Jurkat, Clone E6-1 (cell line): ENCODE measurements at regions not wholly inside any gene's neighbourhood (a gene's known extent, or its start where the extent isn't known, plus 50 kb on each side); places are given as distances from the start of the nearest gene placed in this dataset.
"Not testable (repeated sequence)": the region's sequence is repeated elsewhere in the genome, so short reads cannot be mapped to it uniquely, and the experiment has no call there.

Experiments used
- DNase-seq: peaks from one replicate; pipeline ENCODE4 v3.0.0-alpha.2; 2011; ENCODE audit warnings: low read depth, low spot score
- H3K4me3 ChIP-seq: 2 replicates; pipeline ENCODE4 v1.5.1; 2011; ENCODE audit warnings: mild to moderate bottlenecking, low read length, control low read depth, moderate library complexity

GRCh38 chr5:164266571-164266970 is 761.2 kb downstream of the MAT2B start:
- DNase-seq: no peak
- no peak overlapping the region for H3K4me3 ChIP-seq

DNA sequence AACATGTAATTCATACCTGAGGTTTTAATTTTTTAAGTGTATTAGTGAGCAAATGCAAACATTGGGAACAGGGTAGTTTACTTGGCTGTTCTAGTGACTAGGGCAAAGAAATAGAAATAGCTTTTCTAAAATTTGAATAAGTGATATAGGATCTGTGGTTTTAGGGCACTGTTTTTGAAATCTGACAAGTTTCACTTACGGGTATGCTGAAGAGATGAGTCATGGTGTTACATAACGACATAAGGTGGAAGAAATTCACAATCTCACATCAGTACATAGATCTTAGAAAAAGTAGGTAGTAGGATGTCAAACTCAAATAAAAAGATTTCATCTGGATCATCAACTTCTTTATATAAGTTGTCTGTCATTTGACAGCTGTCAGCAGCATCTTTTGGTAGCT is 772.3 kb downstream of the MAT2B start:
- DNase-seq: no peak
- H3K4me3 ChIP-seq: no peak overlapping the region

GRCh38 chr5:164289526-164289925 is 784.1 kb downstream of the MAT2B start:
- H3K4me3 ChIP-seq: no peak overlapping the region
- DNase-seq: no peak

- DNase-seq: no peak
- no peak overlapping the region for H3K4me3 ChIP-seq
These were observed 791.2 kb downstream of the MAT2B start for GRCh38 chr5:164296603-164297080.

DNA sequence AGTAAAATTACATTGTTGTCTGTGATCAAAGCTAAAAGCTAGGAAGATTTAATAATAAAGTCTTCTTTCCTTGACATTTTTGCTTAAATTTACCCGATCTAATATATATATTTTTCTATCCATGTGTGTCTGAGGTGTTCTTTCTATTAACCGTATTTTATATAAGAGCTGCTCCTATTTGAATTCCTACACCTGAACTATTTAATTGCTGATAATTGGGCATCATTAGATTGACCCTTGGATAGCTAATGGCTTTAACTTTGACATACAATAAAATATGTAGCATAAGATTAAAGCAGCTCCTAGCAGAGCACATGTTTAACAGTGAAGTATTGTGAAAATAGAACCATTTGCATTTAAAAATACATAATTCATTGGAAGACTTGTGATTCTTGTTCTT is 792.7 kb downstream of the MAT2B start:
- H3K4me3 ChIP-seq: no peak overlapping the region
- DNase-seq: no peak

- no peak for DNase-seq
- H3K4me3 ChIP-seq: no peak overlapping the region
These were observed 794.9 kb downstream of the MAT2B start for GRCh38 chr5:164300295-164300694.

- no peak for DNase-seq
- no peak overlapping the region for H3K4me3 ChIP-seq
These were observed 795.7 kb downstream of the MAT2B start for GRCh38 chr5:164301136-164301535.

- DNase-seq: no peak
- no peak overlapping the region for H3K4me3 ChIP-seq
These were observed 796.3 kb downstream of the MAT2B start for GRCh38 chr5:164301708-164302107.

GRCh38 chr5:164302533-164303235 is 797.3 kb downstream of the MAT2B start:
- DNase-seq: no peak
- no peak overlapping the region for H3K4me3 ChIP-seq

DNA sequence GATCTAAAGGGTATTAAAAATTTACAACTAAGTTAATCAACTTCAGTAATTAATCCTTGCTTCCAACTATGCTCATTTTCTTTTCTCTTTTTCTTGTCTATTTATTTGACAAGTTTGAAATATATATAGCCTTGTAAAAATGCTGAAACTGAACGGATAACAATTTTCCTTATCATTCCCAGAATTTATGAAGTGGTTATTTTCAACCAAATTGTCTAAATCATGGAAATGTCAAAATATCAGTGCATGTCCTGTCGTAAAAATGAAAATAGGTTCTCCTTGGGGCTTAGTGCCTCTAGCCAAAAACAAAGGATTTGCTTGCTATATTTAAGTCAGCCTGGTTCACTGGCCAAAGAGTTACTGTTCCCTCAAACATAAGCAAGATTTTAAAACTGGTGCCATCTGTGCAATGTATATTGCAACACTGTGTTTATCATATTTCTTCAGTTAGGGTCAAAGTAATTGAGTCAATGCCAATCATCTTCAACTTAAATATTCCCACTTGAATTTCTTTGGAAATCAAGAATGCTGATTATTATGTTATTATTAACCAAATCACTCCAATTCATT is 798.3 kb downstream of the MAT2B start:
- no peak overlapping the region for H3K4me3 ChIP-seq
- DNase-seq: no peak

DNA sequence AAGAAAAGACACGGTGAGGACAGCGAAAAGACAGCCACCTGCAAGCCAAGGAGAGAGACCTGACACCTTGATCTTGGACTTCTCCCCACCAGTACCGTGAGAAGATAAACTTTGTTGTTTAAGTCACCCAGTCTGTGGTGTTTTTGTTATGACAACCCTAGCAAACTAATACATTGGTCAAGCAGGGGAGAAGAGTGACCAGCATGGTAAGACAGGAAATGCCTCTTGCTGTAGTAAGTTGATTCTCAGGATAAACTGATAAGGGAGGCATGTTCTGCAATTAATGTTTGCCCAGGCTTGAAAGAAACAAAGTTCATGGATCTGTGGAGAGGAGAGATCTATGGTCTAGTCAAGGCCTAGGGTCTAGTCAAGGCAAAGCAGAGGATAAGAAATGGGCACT is 801.2 kb downstream of the MAT2B start:
- H3K4me3 ChIP-seq: no peak overlapping the region
- DNase-seq: no peak

- H3K4me3 ChIP-seq: no peak overlapping the region
- no peak for DNase-seq
These were observed 807.4 kb downstream of the MAT2B start for GRCh38 chr5:164312801-164313200.

DNA sequence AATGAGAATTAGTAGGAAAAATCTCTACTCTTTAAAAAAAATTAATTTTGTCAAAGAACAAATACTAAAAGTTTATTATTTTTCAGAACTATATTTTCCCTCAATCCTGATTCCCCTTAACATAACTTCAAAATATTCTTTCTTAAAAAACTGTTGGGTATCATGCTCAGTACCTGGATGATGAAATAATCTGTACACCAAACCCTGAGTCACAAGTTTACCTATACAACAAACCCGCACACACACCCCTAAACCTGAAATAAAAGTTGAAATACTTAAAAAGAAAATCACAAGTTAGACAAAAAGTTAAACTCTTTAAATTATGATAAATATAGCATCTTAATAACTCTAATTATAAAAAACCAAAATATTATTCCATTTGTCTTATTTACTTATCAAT is 812.3 kb downstream of the MAT2B start:
- H3K4me3 ChIP-seq: no peak overlapping the region
- DNase-seq: no peak

DNA sequence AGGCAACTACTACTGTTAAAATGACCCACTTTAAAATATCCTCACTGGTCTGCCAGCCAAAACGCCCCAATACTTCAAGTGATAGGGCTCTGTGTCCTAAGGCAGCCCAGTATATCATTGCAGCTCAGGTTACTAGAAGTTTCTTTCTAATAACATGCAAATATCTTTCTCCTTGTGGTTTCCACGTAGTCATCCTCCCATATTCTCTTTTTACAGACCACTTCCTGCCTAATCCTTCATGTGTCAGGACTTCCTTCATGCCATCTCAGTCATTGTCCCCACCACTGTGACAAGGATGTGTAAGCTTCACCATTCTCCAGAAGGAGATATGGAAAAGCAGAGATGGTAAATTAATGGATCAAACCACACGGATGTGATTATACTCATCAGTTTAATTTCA is 813.7 kb downstream of the MAT2B start:
- no peak for DNase-seq
- no peak overlapping the region for H3K4me3 ChIP-seq

- no peak for DNase-seq
These were observed 818.8 kb downstream of the MAT2B start for GRCh38 chr5:164324239-164324638.

DNA sequence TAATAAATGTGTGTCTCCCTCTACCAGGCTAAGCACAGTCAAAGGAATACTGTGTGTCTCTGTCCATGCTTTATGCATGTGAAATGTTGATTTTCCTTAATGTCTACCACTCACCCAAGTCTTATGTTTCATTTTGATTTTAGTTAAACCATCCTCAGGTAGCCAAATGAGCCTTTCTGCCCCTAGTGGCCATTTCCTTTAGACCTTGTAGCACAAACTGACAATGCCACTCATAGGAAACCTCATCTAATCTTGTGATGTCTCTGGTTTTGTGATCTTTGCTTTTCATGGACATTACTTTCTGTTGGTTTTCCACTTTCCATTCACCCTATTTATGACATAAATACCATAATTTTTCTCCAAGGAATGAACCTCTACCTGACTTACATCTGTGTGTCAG is 820.8 kb downstream of the MAT2B start:
- peak; percentile 11 for DNase-seq
- H3K4me3 ChIP-seq: no peak overlapping the region

More at GRCh38 chr5:164324239-164324638, 818.8 kb downstream of the MAT2B start:
- no peak overlapping the region for H3K4me3 ChIP-seq

DNA sequence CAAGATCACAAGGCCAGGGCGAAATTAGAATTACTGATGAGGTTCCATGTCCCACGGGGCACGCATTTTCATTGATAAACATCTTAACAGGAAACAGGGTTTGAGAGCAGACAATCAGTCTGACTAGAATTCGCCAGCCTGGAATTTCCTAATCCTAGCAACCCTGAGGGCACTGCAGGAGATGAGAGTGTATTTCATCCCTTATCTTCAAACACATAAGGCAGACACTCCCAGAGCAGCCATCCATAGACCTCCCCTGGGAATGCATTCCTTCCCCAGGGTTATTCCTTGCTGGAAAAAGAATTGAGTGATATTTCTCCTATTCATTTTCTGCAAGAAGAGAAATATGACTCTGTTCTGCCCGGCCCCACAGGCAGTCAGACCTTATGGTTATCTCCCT is 821.7 kb downstream of the MAT2B start:
- not testable (repeated sequence) for H3K4me3 ChIP-seq, DNase-seq

DNA sequence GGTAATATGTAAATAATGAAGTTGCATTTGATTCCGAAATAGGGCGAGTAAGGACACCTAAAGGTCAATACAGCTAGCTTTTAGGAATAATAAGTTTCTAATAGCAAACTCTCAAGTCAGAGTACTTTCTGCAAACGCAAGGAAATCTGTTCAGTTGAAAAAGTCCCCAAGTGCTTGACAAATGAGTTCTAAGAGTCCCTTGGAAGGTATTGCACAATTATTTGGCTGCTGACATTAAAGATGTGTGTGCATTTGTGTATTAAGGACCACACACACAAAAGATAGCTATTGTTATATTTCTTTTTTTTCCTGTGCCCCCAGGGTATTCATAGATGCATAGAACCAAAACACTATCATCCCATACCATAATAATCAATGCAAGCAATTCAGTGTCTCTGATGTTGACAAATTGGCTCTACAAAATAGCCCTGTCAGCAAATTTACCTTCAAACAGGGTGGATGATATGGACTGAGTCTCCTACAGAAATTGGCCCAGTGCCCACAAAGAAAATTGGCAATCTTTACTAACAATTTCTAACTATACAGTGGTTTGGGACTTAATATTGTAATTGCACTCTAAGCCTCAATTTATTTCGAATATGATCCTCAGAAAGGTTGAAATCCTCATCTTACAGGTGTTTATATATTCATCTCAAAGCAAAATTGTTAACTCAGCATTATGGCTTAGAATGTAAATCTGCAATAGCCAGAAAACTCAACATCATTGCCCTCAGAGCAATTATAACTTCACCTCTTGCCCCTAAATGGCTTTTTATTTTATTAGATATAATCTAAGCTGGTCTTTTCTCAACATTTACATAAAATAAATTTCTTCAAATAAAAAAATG is 827.2 kb downstream of the MAT2B start:
- no peak overlapping the region for H3K4me3 ChIP-seq
- no peak for DNase-seq

GRCh38 chr5:164335837-164336236 is 830.4 kb downstream of the MAT2B start:
- no peak for DNase-seq
- no peak overlapping the region for H3K4me3 ChIP-seq

DNA sequence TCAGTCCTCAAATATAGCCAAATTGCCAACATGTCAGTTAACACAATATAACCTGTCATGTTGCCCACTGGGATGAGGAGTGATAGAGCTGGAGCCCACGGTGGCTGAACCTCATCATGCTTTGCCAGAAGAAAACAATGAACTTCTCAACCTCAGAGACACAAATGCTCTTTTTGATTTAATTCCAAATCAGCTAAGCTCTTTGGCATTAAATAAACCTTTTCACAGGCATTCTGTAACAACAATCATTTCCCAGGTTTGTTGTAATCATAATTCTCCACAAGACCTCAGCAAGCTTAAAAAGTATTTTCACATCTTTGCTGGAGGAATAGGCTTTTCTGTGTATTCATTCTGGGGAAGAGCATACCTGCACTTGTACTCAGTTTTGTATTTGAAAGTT is 830.9 kb downstream of the MAT2B start:
- H3K4me3 ChIP-seq: no peak overlapping the region
- no peak for DNase-seq
